HG02798 (cell line): ENCODE measurements at regions not wholly inside any gene's neighbourhood (a gene's known extent, or its start where the extent isn't known, plus 50 kb on each side); places are given as distances from the start of the nearest gene placed in this dataset.

Source experiments
- ATAC-seq: cut with Tn5 transposase; IDR thresholded peaks from one replicate; pipeline ENCODE4 v1.9.1; 2021; ENCODE audit warnings: mild to moderate bottlenecking; ENCODE audit not compliant: unreplicated experiment, poor library complexity

- no peak for ATAC-seq
These were observed 58.3 kb downstream of the TRIML1 start for GRCh38 chr4:188197566-188197965.

DNA sequence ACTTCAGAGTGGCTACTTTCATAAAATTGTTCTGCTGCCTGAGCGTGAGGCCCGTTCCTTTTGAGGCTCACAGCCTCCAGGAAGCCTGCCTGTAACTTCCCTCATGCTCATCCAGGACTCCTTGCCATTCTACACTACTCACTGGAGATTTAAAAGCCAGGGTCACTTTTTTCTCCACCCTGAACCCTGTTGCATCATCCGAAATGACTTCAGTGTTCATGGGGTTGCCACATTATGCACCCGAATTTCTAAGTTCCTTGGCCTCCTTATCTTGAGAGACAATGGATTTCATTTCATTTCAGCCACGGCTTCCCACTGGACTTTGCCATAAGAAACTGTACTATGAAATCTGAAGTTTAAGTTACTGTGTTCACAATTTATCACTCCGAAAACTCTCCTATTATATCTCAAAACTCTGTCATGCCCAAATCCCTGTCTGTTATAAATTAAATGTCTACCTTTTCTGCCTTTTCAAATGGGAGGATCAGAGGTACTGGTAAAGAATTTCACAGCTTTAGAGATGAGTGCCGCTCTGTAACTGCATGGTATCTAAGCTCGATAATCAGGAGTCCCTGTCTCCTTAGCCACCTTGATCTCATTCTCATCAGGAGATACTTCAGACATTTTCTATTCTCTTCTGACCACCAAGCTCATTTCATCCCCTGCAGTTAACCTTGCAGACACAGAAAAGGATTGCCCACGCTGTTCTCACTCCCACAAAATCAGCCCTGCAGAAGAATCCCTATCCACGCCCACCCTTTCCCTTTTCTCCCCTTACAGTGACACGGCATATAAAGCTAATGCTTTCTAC lies 59.9 kb downstream of the TRIML1 start:
- ATAC-seq, result no peak

- ATAC-seq, result no peak
These were observed 62.6 kb downstream of the TRIML1 start for GRCh38 chr4:188201851-188202250.

- no peak for ATAC-seq
These were observed 67.5 kb downstream of the TRIML1 start for GRCh38 chr4:188206783-188207182.

GRCh38 chr4:188214861-188215260 lies 75.6 kb downstream of the TRIML1 start:
- ATAC-seq, result no peak

- no peak for ATAC-seq
These were observed 79.2 kb downstream of the TRIML1 start for GRCh38 chr4:188218392-188218791.

DNA sequence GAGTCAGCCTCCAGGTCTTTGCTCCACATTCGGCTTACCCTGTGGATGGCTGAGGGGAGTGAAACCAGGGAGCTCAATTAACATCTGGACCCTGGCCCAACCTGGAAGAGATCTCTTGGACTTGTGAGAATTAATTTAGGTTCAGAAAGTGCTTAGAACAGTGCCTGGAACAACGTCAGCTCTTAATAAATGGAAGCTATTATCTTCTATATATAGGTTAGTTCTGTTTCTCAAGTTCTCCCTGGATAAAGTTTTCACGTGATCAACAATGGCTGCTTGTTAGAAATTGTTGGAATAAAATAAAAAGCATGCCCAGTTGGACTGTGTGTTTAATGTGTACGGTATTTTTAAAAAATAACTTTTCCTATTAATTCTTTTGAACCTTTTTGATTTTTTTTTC lies 80.8 kb downstream of the TRIML1 start:
- ATAC-seq, result no peak

DNA sequence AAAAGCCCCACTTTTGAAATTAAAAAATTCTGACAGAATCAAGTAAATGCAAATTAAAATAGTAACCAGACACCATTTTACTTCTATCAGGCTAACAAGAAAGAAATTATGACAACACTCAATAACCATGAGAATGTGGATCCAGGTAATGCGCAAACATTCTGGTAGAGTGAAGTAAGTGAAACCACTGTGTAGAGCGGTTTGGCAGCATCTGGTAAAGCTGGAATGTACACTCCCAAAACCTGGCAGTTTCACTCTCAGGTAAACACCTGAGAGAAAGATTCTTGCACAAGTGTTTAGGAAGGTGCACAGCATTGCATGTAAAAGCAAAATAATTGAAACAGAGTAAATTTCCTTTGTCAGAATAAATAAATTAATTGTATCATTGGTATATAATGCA lies 81.8 kb downstream of the TRIML1 start:
- no peak for ATAC-seq

GRCh38 chr4:188228279-188228678 lies 89.0 kb downstream of the TRIML1 start:
- ATAC-seq, result no peak

DNA sequence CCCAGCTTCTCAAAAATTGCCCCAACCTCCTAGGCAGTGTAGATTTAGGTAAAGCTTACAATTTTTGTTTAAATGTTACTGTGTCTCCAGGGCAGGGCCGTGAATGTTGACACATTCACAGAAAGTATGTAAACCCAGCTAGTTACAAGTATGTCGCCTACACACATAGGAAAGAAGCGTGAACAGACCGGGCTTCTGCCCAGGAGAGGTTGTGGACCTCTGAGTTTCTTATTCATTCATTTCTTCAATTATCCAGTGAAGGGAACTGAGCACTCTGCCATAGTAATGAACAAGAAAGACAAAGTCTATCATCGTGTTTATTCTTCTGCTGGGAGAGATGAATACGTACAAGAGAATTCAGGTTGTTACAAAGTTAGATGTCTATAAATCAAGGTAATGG lies 93.2 kb downstream of the TRIML1 start:
- no peak for ATAC-seq

DNA sequence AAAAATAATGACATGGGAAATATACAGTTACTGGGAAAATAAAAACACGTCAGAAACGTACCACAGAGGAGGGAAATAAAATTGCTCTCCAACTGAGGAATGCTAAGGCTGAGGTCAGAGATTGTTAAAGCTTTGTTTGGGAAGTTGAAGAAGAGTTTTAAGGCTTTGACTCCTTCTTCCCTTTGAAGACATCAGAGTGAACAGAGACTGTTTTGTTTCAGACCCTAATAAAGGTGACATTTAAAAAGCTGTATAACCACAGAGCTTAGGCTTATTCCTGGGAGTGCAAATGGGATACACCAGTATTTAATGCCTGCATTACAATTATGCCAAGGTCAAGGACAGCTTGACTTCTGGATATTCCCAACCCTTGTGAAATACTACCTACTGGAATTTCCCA lies 102.8 kb downstream of the TRIML1 start:
- no peak for ATAC-seq

- no peak for ATAC-seq
These were observed 106.4 kb downstream of the TRIML1 start for GRCh38 chr4:188245651-188246050.

- ATAC-seq, result no peak
These were observed 107.2 kb downstream of the TRIML1 start for GRCh38 chr4:188246488-188246887.

GRCh38 chr4:188254211-188254610 lies 115.0 kb downstream of the TRIML1 start:
- no peak for ATAC-seq

DNA sequence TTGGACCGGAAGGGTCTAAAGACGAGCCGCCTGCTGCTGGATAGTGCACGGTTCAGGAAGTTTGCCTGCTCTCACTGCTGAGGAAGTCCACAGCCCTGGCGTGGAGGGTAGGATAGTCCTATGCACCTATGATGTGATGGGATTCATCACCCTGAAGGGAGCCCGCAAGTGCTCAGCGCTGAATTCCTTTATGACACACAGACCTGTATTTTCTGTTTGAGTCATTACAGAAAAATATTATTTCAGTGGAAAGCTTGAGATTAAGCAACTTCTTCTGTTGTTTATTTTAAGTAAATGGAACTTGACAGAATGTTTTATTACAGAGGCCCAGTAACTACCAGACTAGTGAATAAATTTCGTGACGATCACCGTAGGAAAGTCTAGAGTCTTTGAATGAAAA lies 123.2 kb downstream of the TRIML1 start:
- ATAC-seq, result no peak

DNA sequence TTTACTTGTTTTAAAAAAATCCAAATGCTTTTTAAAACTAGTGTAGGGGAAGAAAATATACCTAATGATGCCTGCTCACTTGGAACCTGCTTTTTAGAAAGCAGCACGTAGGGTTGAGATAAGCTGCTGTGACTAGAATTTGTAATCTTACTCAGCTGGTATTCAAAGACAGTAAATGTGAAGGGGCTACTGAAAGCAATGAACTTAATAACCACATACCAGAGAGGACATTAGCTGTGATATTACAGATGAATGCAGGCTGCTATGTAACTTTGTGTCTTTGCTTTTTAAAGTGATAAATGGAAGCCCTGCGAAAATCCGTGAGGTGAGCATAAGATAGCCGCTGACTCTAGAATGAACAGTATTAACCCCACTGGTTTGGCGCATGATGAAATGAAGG lies 124.1 kb downstream of the TRIML1 start:
- ATAC-seq, result no peak

DNA sequence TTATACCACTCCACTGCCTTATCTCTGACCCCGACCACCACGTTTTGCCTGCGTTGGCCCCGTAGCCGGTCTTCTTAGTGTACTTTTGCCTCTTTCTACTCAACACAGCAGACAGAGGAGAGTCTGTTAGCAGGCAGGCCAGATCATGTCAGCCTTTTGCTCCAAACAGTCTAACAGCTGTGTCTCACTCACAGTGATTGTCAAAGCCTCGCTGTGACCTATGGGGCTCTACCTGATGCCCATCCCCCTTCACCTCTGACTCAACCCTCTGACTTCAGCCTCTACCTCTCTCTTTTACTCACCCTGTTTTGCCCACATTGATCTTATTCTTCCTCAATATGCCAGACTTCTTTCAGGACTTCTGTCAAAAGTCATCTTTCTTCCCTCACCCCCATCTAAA lies 127.1 kb downstream of the TRIML1 start:
- ATAC-seq, result no peak

- no peak for ATAC-seq
These were observed 129.1 kb downstream of the TRIML1 start for GRCh38 chr4:188268131-188268908.

DNA sequence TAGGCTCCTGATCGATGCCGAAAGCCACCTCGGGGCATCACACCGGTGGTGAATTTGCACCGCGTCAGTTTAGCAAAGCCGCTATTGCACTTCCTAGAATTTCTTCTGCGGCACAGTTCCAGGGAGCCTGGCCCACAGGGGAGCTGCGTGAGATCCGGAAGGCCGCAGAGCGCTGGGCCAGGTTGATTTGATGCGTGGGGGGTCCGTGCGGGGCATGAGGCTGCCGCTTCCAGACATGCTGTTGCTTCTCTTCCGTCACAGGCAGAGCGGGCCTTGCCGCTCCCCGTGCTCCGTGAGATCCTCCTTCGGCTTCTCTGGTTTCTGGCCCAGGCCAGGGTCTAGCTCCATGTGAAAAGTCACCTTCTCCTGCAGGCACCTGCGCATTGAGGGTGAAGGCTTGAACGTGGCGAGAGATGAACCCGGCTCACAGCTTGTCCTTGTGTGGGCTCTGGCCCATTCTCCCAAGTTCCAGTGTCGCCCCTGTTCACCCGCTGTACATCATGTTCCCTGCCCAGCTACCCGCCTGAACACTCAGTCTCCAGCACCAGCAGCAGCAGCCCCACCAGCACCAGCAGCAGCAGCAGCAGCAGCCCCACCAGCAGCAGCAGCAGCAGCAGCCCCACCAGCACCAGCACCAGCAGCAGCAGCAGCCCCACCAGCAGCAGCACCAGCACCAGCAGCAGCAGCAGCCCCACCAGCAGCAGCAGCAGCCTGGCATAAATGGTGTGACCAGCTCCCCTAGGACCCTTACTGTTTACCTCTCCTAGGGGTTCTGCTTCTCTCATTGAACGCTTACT lies 131.2 kb downstream of the TRIML1 start:
- ATAC-seq, result no peak

DNA sequence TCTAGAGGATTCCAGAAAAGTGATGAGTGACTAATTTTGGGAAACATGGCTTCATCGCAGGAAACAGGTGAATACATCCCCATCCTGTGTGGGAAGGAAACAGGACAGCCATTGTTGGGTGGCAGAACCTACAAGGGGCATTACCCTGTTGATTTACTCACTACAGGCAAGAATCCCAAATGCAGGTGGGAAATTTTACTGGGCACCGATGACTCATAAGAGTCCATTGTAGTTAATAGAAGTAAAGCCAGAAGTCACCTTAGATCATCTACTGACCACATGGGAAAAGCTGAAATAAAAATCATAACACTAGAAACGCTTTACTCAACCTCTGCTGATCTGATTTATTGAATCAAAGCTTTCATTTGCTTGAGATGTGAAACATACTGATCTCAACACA lies 136.4 kb downstream of the TRIML1 start:
- no peak for ATAC-seq

- no peak for ATAC-seq
These were observed 139.9 kb downstream of the TRIML1 start for GRCh38 chr4:188279184-188279583.
